NCI-H524 treated with DMSO at 0.1 percent for 48 hours (cell line): ENCODE measurements at regions not wholly inside any gene's neighbourhood (a gene's known extent, or its start where the extent isn't known, plus 50 kb on each side); places are given as distances from the start of the nearest gene placed in this dataset.
"Not testable (repeated sequence)": the region's sequence is repeated elsewhere in the genome, so short reads cannot be mapped to it uniquely, and the experiment has no call there.

ENCODE experiments used
- DNase-seq: peaks from one replicate; lab custom pipeline; 2025; lab: John Stamatoyannopoulos, UW

GRCh38 chr18:30623401-30624065 is 419.0 kb downstream of the DSC3 start:
- no peak for DNase-seq

- DNase-seq: no peak
Measured at GRCh38 chr18:30622635-30623034, 419.9 kb downstream of the DSC3 start.

- no peak for DNase-seq
Measured at GRCh38 chr18:30622104-30622503, 420.4 kb downstream of the DSC3 start.

GRCh38 chr18:30618567-30618966 is 424.0 kb downstream of the DSC3 start:
- DNase-seq: no peak

GRCh38 chr18:30616414-30616813 is 426.1 kb downstream of the DSC3 start:
- DNase-seq: no peak

GRCh38 chr18:30613467-30613801 is 429.1 kb downstream of the DSC3 start:
- DNase-seq: no peak

- no peak for DNase-seq
Measured at GRCh38 chr18:30601541-30601940, 441.0 kb downstream of the DSC3 start.

GRCh38 chr18:30597202-30597601 is 445.3 kb downstream of the DSC3 start:
- DNase-seq: no peak

GRCh38 chr18:30596635-30597034 is 445.9 kb downstream of the DSC3 start:
- no peak for DNase-seq

- DNase-seq: no peak
Measured at GRCh38 chr18:30595942-30596341, 446.6 kb downstream of the DSC3 start.

- not testable (repeated sequence) for DNase-seq
Measured at GRCh38 chr18:30594911-30595310, 447.6 kb downstream of the DSC3 start.

- DNase-seq: no peak
Measured at GRCh38 chr18:30591462-30591861, 451.1 kb downstream of the DSC3 start.

- DNase-seq: no peak
Measured at GRCh38 chr18:30588673-30589164, 453.8 kb downstream of the DSC3 start.

GRCh38 chr18:30583768-30584167 is 458.8 kb downstream of the DSC3 start:
- no peak for DNase-seq

GRCh38 chr18:30582078-30582477 is 460.5 kb downstream of the DSC3 start:
- no peak for DNase-seq

GRCh38 chr18:30578707-30579106 is 463.8 kb downstream of the DSC3 start:
- no peak for DNase-seq

- no peak for DNase-seq
Measured at GRCh38 chr18:30572214-30572613, 470.3 kb downstream of the DSC3 start.

GRCh38 chr18:30568333-30568732 is 474.2 kb downstream of the DSC3 start:
- no peak for DNase-seq

- no peak for DNase-seq
Measured at GRCh38 chr18:30566877-30567276, 475.7 kb downstream of the DSC3 start.

- DNase-seq: no peak
Measured at GRCh38 chr18:30562231-30562630, 480.3 kb downstream of the DSC3 start.

- no peak for DNase-seq
Measured at GRCh38 chr18:30556112-30556511, 486.4 kb downstream of the DSC3 start.

- no peak for DNase-seq
Measured at GRCh38 chr18:30545393-30545792, 497.1 kb downstream of the DSC3 start.

GRCh38 chr18:30544141-30544540 is 498.4 kb downstream of the DSC3 start:
- DNase-seq: no peak

- no peak for DNase-seq
Measured at GRCh38 chr18:30533716-30534115, 508.8 kb downstream of the DSC3 start.
